ENCODE measurements at regions not wholly inside any gene's neighbourhood (a gene's known extent, or its start where the extent isn't known, plus 50 kb on each side); places are given as distances from the start of the nearest gene placed in this dataset.

- TF ChIP-seq, protein P1, sequence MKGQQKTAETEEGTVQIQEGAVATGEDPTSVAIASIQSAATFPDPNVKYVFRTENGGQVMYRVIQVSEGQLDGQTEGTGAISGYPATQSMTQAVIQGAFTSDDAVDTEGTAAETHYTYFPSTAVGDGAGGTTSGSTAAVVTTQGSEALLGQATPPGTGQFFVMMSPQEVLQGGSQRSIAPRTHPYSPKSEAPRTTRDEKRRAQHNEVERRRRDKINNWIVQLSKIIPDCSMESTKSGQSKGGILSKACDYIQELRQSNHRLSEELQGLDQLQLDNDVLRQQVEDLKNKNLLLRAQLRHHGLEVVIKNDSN (IDR thresholded peaks at IDR 0.05; ENCODE audit: borderline replicate concordance, low read depth) = no peak
- TF ChIP-seq EZH2phosphoT487 (IDR thresholded peaks at IDR 0.05; ENCODE audit: borderline replicate concordance, low read depth) (no peak), CTCF (IDR thresholded peaks at IDR 0.05) (no peak), POLR2AphosphoS5 (IDR thresholded peaks at IDR 0.05; ENCODE audit: low read depth, low read length) (no peak), RFX5 (IDR thresholded peaks at IDR 0.05; ENCODE audit: low read length) (no peak), TAF1 (IDR thresholded peaks at IDR 0.05; ENCODE audit: borderline replicate concordance, low read depth, low read length) (no peak)
- TF ChIP-seq, protein P2, sequence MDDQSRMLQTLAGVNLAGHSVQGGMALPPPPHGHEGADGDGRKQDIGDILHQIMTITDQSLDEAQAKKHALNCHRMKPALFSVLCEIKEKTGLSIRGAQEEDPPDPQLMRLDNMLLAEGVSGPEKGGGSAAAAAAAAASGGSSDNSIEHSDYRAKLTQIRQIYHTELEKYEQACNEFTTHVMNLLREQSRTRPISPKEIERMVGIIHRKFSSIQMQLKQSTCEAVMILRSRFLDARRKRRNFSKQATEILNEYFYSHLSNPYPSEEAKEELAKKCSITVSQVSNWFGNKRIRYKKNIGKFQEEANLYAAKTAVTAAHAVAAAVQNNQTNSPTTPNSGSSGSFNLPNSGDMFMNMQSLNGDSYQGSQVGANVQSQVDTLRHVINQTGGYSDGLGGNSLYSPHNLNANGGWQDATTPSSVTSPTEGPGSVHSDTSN (IDR thresholded peaks at IDR 0.05) = no peak
These were observed 107.9 kb upstream of the GPC1 start for GRCh38 chr2:240327566-240327965.

All from SK-N-SH (cell line).